ENCODE measurements at regions not wholly inside any gene's neighbourhood (a gene's known extent, or its start where the extent isn't known, plus 50 kb on each side); places are given as distances from the start of the nearest gene placed in this dataset.
"Not testable (repeated sequence)": the region's sequence is repeated elsewhere in the genome, so short reads cannot be mapped to it uniquely, and the experiment has no call there.

- no peak for DNase-seq
These were observed 434.7 kb upstream of the NDST4 start for GRCh38 chr4:115548123-115548522.

DNA sequence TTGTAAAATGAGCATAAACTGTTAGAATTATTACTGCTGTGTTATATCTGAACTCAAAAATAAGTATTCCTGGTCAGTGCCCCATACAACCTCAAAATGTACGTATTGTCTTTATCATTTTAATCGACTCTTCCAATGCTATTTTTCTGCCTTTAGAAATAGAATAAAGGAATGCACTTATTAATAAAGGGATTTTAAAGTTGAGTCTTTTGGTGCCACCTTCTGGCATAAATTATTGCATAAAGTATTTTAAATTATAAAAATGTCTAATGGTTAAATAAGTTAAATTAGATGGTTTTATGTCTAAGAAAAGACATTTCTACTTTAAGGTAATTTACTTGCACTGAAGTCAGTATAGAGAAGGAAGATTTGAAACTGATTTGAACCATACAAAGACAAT is 424.0 kb upstream of the NDST4 start:
- DNase-seq, result peak; percentile 11

DNA sequence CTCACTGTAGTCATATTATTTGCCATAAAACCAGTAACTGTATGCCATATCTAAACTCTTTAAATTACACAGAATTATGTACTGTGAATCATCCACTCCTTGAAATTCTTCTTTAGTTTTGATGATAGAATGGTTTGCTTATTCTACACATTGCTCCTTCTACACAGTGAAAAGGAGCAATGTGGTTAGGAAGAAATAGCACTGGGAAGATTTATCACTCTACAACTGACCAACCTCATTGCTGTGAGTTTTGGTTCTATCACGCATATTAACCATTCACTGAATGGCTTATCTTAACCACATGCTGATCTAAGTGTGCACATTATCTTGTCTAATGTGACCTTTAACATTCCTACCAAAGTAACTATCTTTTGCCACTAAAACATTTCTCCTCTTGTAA is 415.7 kb upstream of the NDST4 start:
- no peak for DNase-seq

DNA sequence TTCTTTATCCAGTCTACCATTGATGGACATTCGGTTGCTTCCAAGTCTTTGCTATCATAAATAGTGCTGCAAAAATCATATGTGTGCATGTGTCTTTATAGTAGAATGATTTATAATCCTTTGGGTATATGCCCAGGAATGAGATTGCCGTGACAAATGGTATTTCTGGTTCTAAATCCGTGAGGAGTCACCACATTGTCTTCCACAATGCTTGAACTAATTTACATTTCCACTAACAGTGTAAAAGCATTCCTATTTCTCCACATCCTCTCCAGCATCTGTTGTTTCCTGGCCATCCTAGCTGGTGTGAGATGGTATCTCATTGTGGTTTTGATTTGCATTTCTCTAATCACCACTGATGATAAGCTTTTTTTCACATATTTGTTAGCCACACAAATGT is 406.1 kb upstream of the NDST4 start:
- DNase-seq, result not testable (repeated sequence)

DNA sequence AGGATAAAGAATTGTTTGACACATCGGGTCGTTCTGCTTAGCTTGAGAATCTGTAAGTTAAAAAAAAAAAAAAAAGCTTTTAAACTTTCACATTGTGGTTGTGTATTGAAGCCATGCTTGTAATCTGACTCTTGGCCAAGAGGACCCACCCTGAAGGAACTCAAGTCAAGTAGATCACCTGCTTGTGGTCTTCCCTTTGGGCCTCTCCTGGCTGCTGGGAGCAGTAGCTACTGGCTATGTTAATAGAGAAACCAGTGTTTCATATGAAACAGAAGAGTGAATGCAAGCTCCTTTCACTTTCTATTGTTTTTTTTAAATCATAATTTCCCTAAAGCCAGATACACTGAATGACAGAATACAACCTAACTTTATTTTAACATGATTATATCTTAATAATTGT is 402.4 kb upstream of the NDST4 start:
- DNase-seq, result no peak

DNA sequence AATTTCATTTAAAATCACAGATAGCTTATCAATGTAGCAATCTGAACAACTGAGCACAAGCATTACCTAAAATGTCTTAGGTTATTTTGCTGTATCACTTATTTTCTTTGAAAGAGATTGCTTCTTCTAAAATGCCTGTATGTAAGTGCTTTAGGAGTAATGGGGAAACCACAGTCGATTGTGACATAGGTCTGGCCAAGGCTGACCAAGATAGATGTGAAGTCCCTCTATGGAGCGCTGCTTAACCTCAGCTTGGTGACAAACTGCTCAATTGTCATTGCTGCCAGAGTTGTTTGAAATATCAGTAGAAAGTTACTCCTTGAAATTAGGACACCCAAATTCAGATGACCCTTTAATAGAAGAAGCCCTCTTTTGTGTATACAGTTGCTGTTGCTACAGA is 401.9 kb upstream of the NDST4 start:
- peak; percentile 3 for DNase-seq

DNA sequence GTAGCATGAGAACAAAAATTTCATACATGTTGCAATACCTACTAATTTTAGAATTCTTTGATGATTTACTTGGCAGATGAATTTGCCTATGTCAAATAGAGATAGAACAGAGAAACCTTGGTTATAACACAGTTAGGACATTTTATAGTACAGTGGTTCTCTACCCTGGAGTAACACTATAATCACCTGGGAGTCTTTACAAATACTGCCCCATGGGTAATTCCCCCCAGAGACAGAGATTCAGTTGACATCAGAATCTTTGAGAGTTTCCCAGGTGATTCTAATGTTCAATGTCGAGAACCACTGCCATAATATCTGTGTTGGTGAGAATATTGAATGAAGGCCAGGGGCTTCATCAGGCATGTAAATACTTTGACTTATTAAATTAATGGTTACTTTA is 401.3 kb upstream of the NDST4 start:
- DNase-seq, result no peak

DNA sequence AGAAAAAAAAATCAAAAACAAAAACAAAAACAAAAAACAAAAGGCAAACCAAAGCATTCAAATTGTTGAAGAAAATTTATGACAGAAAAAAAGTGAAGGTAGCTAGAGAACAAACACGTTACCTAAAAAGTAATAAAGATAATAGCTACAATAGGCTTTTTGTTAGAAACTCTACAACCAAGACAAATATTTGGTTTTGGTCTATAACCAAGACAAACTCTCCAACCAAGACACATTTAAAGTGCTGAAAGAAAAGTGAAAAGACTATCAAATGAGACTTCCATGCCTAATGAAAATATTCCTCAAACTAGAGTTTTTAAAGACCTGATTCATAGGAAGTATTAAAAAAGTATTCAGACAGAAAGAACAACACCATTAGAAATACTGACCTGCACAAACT is 391.9 kb upstream of the NDST4 start:
- no peak for DNase-seq

GRCh38 chr4:115501656-115502055 is 388.2 kb upstream of the NDST4 start:
- DNase-seq, result no peak

DNA sequence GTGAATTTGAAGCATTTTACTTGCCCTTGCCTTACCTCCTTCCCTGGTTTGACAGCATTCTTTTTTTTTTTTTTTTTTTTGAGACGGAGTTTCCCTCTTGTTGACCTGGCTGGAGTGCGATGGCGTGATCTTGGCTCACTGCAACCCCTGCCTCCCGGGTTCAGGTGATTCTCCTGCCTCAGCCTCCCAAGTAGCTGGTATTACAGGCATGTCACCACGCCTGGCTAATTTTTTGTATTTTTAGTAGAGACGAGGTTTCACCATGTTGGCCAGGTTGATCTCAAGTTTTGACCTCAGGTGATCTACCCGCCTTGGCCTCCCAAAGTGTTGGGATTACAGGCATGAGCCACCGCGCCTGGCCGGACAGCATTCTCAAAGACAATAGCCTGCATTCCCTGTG is 380.4 kb upstream of the NDST4 start:
- DNase-seq, result not testable (repeated sequence)

- DNase-seq, result no peak
These were observed 378.3 kb upstream of the NDST4 start for GRCh38 chr4:115491686-115492085.

DNA sequence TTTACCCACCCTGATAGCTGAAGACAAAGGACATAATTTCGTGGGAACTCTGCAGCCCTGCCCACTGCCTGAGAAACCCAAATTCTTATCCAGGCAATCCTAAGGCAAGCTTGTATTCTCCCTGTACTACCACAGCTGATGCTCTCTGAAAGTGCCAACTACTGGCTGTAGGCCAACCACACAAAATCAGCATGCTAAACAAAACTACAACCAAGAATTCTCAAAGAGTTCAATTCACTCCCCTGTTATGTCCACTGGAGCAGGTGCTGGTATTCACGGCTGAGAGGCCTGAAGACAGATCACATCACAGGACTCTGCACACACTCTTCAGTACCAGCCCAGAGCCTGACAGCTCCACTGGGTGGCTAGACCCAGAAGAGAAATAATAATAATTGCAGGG is 375.9 kb upstream of the NDST4 start:
- no peak for DNase-seq

DNA sequence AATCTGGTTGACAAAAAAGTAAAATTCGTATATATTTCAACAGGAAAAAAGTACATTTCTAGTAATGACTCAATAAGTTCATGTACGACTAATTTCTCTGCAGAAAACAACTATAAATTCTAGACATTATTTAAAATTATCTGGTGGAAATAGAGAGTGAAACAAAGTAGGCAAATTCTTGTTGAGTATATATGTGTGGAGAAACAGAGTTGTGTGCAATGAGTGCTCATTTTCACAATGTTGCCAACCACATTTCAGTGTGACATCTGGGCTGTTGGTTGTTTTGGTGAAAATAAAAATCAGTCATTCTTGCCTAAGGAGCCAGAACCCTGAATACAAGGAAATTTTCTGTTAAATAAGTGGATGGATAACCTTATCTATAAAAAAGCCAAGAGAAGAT is 372.0 kb upstream of the NDST4 start:
- DNase-seq, result no peak

DNA sequence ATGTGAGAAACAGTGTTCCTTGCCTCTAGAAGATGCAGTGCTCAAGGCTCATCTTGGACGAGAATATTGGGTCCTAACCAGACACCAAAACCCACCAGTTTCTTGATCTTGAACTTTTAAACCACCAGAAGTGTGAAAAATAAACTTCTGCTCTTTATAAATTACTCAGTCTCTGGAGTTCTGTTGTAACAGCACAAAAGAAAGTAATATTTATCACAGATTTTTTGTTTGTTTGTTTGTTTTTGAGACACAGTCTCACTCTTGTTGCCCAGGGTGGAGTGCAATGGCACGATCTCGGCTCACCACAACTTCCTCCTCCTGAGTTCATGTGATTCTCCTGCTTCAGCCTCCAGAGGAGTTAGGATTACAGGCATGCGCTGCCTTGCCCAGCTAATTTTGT is 371.1 kb upstream of the NDST4 start:
- no peak for DNase-seq

- DNase-seq, result no peak
These were observed 357.3 kb upstream of the NDST4 start for GRCh38 chr4:115470763-115471162.

DNA sequence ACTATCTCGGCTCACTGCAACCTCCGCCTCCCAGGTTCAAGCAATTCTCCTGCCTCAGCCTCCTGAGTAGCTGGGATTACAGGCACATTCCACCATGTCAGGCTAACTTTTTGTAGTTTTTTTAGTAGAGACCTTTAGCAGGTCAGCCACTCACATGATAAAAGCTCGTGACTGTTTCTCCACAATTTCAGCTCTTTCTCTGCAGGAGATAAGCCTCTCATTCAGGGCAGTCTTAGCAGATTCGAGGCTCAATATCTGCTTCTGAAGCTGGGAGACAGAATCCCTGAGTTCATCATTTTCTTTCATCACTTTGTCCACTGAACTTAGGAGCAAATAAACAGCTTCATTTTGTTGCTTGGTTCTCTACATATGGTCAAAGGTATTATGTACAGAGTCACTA is 345.9 kb upstream of the NDST4 start:
- DNase-seq, result not testable (repeated sequence)

DNA sequence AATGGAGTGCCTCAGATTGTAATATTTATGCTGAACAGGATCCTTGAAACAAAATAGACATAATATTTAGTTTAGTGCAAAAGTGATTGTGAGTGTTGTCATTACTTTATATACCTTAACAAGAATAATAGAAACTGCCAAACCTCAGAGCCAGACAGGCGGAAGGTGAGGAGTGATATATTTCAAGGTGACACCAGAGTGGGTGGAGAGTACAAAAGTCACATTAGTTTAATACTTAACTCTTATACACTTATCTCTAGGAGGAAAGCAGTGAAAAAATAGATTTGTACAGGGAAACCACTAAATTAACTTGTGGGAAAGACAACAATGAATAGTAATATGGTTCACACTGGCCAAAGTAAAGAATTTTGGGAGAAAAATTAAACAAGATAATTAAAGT is 342.8 kb upstream of the NDST4 start:
- no peak for DNase-seq

DNA sequence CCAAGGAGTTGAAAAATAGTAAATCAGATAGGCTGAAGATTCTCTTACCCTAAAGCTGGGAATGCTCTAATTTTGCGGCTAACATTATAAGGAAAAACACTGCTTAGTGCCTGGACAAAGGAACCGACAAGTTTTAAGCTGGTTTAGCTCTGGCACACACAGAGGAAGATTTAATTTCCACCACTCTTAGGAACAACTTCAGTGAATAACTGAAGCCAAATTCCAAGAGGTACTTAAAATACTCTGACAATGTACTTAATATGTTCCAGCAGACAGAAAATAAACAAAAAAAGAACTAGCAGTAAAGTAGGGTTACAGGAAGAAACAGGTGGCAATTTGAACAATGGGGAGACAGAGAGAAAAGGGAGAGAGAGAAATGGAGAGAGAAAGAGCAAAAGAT is 340.8 kb upstream of the NDST4 start:
- no peak for DNase-seq

- DNase-seq, result no peak
These were observed 340.0 kb upstream of the NDST4 start for GRCh38 chr4:115453416-115453815.

- not testable (repeated sequence) for DNase-seq
These were observed 338.8 kb upstream of the NDST4 start for GRCh38 chr4:115452229-115452628.

- DNase-seq, result no peak
These were observed 324.3 kb upstream of the NDST4 start for GRCh38 chr4:115437739-115438138.

DNA sequence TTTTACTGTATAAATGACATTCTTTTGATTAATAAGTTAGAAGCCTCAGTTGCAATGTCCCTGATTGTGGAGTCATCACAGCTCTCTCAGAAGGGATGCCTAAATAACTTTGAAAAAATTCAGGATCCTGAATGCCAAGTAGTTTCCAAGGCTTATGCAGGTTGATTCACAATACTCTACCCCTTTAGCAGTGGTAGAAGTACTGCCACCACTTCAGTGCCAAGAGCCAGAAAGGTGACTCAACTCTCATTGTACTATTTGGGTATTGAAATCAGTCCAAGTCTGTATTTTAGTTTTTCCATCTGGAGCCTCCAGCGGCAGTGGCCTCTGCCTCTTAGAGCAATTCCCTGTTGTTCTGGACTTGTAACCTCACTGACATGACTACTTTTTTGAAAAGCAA is 320.1 kb upstream of the NDST4 start:
- no peak for DNase-seq

- no peak for DNase-seq
These were observed 316.6 kb upstream of the NDST4 start for GRCh38 chr4:115430024-115430423.

DNA sequence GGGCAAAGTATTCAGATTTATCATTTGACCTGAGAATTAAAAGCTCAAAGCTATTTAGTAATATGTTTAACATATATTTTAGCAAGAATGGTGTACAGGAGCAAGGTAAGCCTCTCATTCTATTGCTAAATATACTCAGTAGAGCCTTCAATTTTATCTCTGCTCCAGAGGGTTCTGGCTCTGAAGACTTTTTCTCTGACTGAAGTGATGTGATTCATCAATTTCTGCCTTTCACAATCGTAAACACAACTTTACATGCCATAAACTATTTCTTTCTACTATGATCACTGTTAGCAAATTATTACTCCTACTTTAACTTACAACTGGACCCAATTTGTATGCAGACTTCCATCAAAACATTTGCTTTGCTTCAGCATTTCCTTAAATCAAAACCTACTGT is 315.0 kb upstream of the NDST4 start:
- no peak for DNase-seq

- no peak for DNase-seq
These were observed 311.4 kb upstream of the NDST4 start for GRCh38 chr4:115424852-115425251.
